GM19467 (cell line): ENCODE measurements at regions not wholly inside any gene's neighbourhood (a gene's known extent, or its start where the extent isn't known, plus 50 kb on each side); places are given as distances from the start of the nearest gene placed in this dataset.
"Not testable (repeated sequence)": the region's sequence is repeated elsewhere in the genome, so short reads cannot be mapped to it uniquely, and the experiment has no call there.

Experiments
- ATAC-seq: cut with Tn5 transposase; IDR thresholded peaks from one replicate; pipeline ENCODE4 v1.9.1; 2021; ENCODE audit warnings: mild to moderate bottlenecking, moderate library complexity; ENCODE audit not compliant: unreplicated experiment

- ATAC-seq = no peak
These were observed 72.5 kb downstream of the LHX2 start for GRCh38 chr9:124084087-124084486.

- ATAC-seq = no peak
These were observed 75.7 kb downstream of the LHX2 start for GRCh38 chr9:124087226-124087625.

- ATAC-seq = no peak
These were observed 76.9 kb downstream of the LHX2 start for GRCh38 chr9:124088476-124088837.

GRCh38 chr9:124089631-124090488, 78.3 kb downstream of the LHX2 start:
- not testable (repeated sequence) for ATAC-seq

- ATAC-seq = no peak
These were observed 86.8 kb downstream of the LHX2 start for GRCh38 chr9:124098141-124098905.

GRCh38 chr9:124099860-124100259, 88.3 kb downstream of the LHX2 start:
- ATAC-seq = no peak

- no peak for ATAC-seq
These were observed 89.8 kb downstream of the LHX2 start for GRCh38 chr9:124101215-124101968.

- no peak for ATAC-seq
These were observed 90.4 kb downstream of the LHX2 start for GRCh38 chr9:124101969-124102345.

- ATAC-seq = no peak
These were observed 90.8 kb downstream of the LHX2 start for GRCh38 chr9:124102363-124102762.

- no peak for ATAC-seq
These were observed 93.7 kb downstream of the LHX2 start for GRCh38 chr9:124105266-124105665.

GRCh38 chr9:124108216-124108615, 96.6 kb downstream of the LHX2 start:
- no peak for ATAC-seq

- ATAC-seq = no peak
These were observed 98.8 kb downstream of the LHX2 start for GRCh38 chr9:124110307-124110915.

- no peak for ATAC-seq
These were observed 105.3 kb downstream of the LHX2 start for GRCh38 chr9:124116683-124117363.

- no peak for ATAC-seq
These were observed 107.3 kb downstream of the LHX2 start for GRCh38 chr9:124118894-124119293.

GRCh38 chr9:124120272-124120671, 108.7 kb downstream of the LHX2 start:
- no peak for ATAC-seq

GRCh38 chr9:124121725-124122124, 110.2 kb downstream of the LHX2 start:
- ATAC-seq = no peak

- ATAC-seq = no peak
These were observed 110.8 kb downstream of the LHX2 start for GRCh38 chr9:124122321-124122720.

- no peak for ATAC-seq
These were observed 111.4 kb downstream of the LHX2 start for GRCh38 chr9:124122813-124123462.

- not testable (repeated sequence) for ATAC-seq
These were observed 112.1 kb downstream of the LHX2 start for GRCh38 chr9:124123621-124124020.
